A549 (cell line): ENCODE measurements at regions not wholly inside any gene's neighbourhood (a gene's known extent, or its start where the extent isn't known, plus 50 kb on each side); places are given as distances from the start of the nearest gene placed in this dataset.

Experiments
- ATAC-seq, 2 experiments: fragments of 200-7000 bp in 1 of 2; fragments of >200 bp in 1 of 2; cut with Nextera tagmentation in 1 of 2; cut with Tn5 transposase in 1 of 2; 3 replicates each; pipeline versions ENCODE4 v1.8.0 to v1.9.1; 2018 to 2020; ENCODE audit warnings: mild to moderate bottlenecking in 1 of 2, moderate library complexity in 1 of 2
- CTCF ChIA-PET: fragments of 300-600 bp; sonication (Branson Sonifier 250); formaldehyde crosslinking; extraction: SDS; loops from one replicate; lab custom pipeline; 2021; ENCODE audit warnings: antibody characterized with exemption, inconsistent platforms; lab: Yijun Ruan, JAX
- POLR2A ChIA-PET: fragments of 350-600 bp; formaldehyde crosslinking; extraction: SDS; loops from one replicate; lab custom pipeline; 2021; ENCODE audit warnings: antibody characterized with exemption, inconsistent platforms; lab: Yijun Ruan, JAX
- DNase-seq, 2 experiments: peaks; one replicate each; pipeline versions ENCODE4 v3.0.0 to v3.0.0-alpha.2; 2011 to 2016; ENCODE audit warnings: low read depth in 1 of 2, low spot score in 1 of 2
- FAIRE-seq: peaks from 2 replicates; lab custom pipeline; 2011; peaks lifted over from hg19 to GRCh38; lab: Jason Lieb, UNC
- H3K27ac ChIP-seq, 2 experiments: fragments of >200 bp; sonication (Bioruptor Twin); formaldehyde crosslinking; 3 replicates each; pipeline ENCODE4 v1.5.1; 2016 to 2017
- H3K4me1 ChIP-seq: fragments of >200 bp; sonication (Bioruptor Twin); formaldehyde crosslinking; 3 replicates; pipeline ENCODE4 v1.6.1; 2016
- H3K4me2 ChIP-seq: fragments of >200 bp; sonication (Bioruptor Twin); formaldehyde crosslinking; 3 replicates; pipeline ENCODE4 v1.6.1; 2016
- H3K4me3 ChIP-seq: fragments of >200 bp; sonication (Bioruptor Twin); formaldehyde crosslinking; 3 replicates; pipeline ENCODE4 v1.5.1; 2016
- H3K9me3 ChIP-seq: fragments of >200 bp; sonication (Bioruptor Twin); formaldehyde crosslinking; 3 replicates; pipeline ENCODE4 v1.6.1; 2016
- CBX8 ChIP-seq: fragments of 200-600 bp; sonication (generic); IDR thresholded peaks from 2 replicates; pipeline ENCODE4 v1.6.1; 2016
- CHD4 ChIP-seq: fragments of 200-600 bp; sonication (generic); IDR thresholded peaks from 2 replicates; pipeline ENCODE4 v1.6.1; 2016; ENCODE audit warnings: antibody characterized with exemption, mild to moderate bottlenecking, borderline replicate concordance
- EP300 ChIP-seq, 2 experiments: fragments of >200 bp; sonication (Bioruptor Twin); formaldehyde crosslinking; IDR thresholded peaks; 2 replicates in 1 of 2; 3 replicates in 1 of 2; pipeline ENCODE4 v1.6.1; 2016 to 2017
- FOSL2 ChIP-seq, 2 experiments: fragments of 450-650 bp in 1 of 2; fragments of >200 bp in 1 of 2; sonication (Bioruptor Twin) in 1 of 2; formaldehyde crosslinking; IDR thresholded peaks; 2 replicates each; pipeline versions ENCODE4 v1.5.0 to v1.6.1; 2016 to 2020; ENCODE audit warnings: mild to moderate bottlenecking in 1 of 2, moderate library complexity in 1 of 2
- FOXS1 ChIP-seq: fragments of 250-450 bp; sonication (Bioruptor Pico); IDR thresholded peaks from 2 replicates; pipeline ENCODE4 v1.5.0; 2020; ENCODE audit warnings: mild to moderate bottlenecking, moderate library complexity
- GATA3 ChIP-seq: IDR thresholded peaks from 2 replicates; pipeline ENCODE4 v1.6.1; 2012; ENCODE audit warnings: borderline replicate concordance
- HEYL ChIP-seq: fragments of 250-450 bp; sonication (Bioruptor Pico); IDR thresholded peaks from 2 replicates; pipeline ENCODE4 v1.8.0; 2021; ENCODE audit warnings: mild to moderate bottlenecking, moderate library complexity
- HOXB13 ChIP-seq: fragments of 250-450 bp; sonication (Bioruptor Pico); IDR thresholded peaks from 2 replicates; pipeline ENCODE4 v1.5.0; 2020; ENCODE audit warnings: low read depth, mild to moderate bottlenecking, moderate library complexity
- MAFK ChIP-seq: fragments of 450-650 bp; IDR thresholded peaks from 2 replicates; pipeline ENCODE4 v1.6.1; 2014; ENCODE audit not compliant: partially characterized antibody
- PHF8 ChIP-seq: fragments of 200-600 bp; sonication (generic); IDR thresholded peaks from 2 replicates; pipeline ENCODE4 v1.6.1; 2016; ENCODE audit warnings: low read depth, mild to moderate bottlenecking, antibody characterized with exemption, moderate library complexity, borderline replicate concordance
- RARB ChIP-seq: fragments of 250-450 bp; sonication (Bioruptor Pico); IDR thresholded peaks from 2 replicates; pipeline ENCODE4 v1.8.0; 2021; ENCODE audit warnings: mild to moderate bottlenecking, moderate library complexity
- RCOR1 ChIP-seq: fragments of 150-350 bp; IDR thresholded peaks from 2 replicates; pipeline ENCODE4 v1.6.1; 2014; ENCODE audit warnings: antibody characterized with exemption, low read length, low read depth
- TP53 ChIP-seq: fragments of 250-450 bp; sonication (Bioruptor Pico); IDR thresholded peaks from 2 replicates; pipeline ENCODE4 v1.5.0; 2021; ENCODE audit warnings: mild to moderate bottlenecking, moderate library complexity
- WGBS: methylation state at CpG from one replicate; pipeline ENCODE4 v1.1.6; 2017; ENCODE audit errors: missing lambda C conversion rate; 5-methylcytosine and 5-hydroxymethylcytosine counted together
- TF ChIP-seq, protein P1 (sequence below): IDR thresholded peaks from 2 replicates; pipeline ENCODE4 v1.6.1; 2012
- TF ChIP-seq, protein P2 (sequence below): fragments of 200-600 bp; sonication (generic); IDR thresholded peaks from 2 replicates; pipeline ENCODE4 v1.6.1; 2016; ENCODE audit warnings: antibody characterized with exemption, mild to moderate bottlenecking, moderate library complexity
- TF ChIP-seq, protein P3 (sequence below): IDR thresholded peaks from 2 replicates; pipeline ENCODE4 v1.6.1; 2012
- TF ChIP-seq, protein P4 (sequence below): fragments of 450-650 bp; IDR thresholded peaks from 2 replicates; pipeline ENCODE4 v1.6.1; 2014; ENCODE audit warnings: antibody characterized with exemption
- TF ChIP-seq, protein P5 (sequence below): fragments of 250-450 bp; sonication (Bioruptor Pico); IDR thresholded peaks from 2 replicates; pipeline ENCODE4 v1.5.0; 2021; ENCODE audit warnings: mild to moderate bottlenecking, moderate library complexity, borderline replicate concordance
- TF ChIP-seq, protein P6 (sequence below): fragments of >200 bp; sonication (Bioruptor Twin); formaldehyde crosslinking; IDR thresholded peaks from 2 replicates; pipeline ENCODE4 v1.6.1; 2016
- TF ChIP-seq, protein P7 (sequence below): fragments of >200 bp; sonication (Bioruptor Twin); formaldehyde crosslinking; IDR thresholded peaks from 3 replicates; pipeline ENCODE4 v1.6.1; 2016

DNA sequence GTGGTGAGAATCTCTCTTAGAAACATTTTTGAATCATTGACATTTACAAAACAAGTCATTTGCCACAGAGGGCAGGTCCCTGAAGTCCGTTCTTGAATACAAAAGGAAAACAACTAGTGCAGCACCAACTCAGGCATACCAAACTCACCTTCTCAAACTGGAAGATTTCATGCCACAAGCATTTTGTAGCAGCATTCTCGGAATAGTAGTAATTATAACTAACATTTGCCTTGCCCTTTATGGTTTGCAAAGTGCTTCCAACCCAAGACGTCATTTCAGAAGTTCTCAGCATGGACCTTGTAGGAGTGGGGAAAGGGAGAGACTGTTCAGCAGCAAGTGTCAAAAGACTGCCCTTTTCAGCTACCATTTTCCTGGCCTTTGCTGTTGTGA is 344.6 kb downstream of the RFC3 start:
- DNase-seq: no peak
- Histone ChIP-seq H3K9me3 (0 out of 3 replicates have a peak, but pooled peaks cover 3% of the 10 kb centered on the region), H3K4me3 (no peak overlapping the region), H3K4me2 (peak overlapping the region; percentile 69), H3K27ac (peak overlapping the region; percentile 78 to 95), H3K4me1 (peaks cover 36% of the 10 kb centered on the region)
- 9% methylated on average over 3 of the region's 3 CpGs for WGBS
- ChIA-PET CTCF (interaction anchor here (1.4 kb wide), 1 partner anchor 362 kb away, joined by 3 read pairs; no protein-coding TSS in a partner anchor), POLR2A (interaction anchor here (1.1 kb wide), 1 partner anchor 61 kb away, joined by 3 read pairs; no protein-coding TSS in a partner anchor)
- ATAC-seq: peak; percentile 41 to 63; a peak in 4 of 6 replicates
- no peak for FAIRE-seq
- TF ChIP-seq, protein P1, sequence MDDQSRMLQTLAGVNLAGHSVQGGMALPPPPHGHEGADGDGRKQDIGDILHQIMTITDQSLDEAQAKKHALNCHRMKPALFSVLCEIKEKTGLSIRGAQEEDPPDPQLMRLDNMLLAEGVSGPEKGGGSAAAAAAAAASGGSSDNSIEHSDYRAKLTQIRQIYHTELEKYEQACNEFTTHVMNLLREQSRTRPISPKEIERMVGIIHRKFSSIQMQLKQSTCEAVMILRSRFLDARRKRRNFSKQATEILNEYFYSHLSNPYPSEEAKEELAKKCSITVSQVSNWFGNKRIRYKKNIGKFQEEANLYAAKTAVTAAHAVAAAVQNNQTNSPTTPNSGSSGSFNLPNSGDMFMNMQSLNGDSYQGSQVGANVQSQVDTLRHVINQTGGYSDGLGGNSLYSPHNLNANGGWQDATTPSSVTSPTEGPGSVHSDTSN: no peak
- TF ChIP-seq RARB (CRISPR knock-in tag) (no peak), HEYL (CRISPR knock-in tag) (0 out of 2 replicates have a peak, but pooled peaks have one; percentile 3), PHF8 (no peak), RCOR1 (no peak), CHD4 (no peak)
- TF ChIP-seq, protein P2, sequence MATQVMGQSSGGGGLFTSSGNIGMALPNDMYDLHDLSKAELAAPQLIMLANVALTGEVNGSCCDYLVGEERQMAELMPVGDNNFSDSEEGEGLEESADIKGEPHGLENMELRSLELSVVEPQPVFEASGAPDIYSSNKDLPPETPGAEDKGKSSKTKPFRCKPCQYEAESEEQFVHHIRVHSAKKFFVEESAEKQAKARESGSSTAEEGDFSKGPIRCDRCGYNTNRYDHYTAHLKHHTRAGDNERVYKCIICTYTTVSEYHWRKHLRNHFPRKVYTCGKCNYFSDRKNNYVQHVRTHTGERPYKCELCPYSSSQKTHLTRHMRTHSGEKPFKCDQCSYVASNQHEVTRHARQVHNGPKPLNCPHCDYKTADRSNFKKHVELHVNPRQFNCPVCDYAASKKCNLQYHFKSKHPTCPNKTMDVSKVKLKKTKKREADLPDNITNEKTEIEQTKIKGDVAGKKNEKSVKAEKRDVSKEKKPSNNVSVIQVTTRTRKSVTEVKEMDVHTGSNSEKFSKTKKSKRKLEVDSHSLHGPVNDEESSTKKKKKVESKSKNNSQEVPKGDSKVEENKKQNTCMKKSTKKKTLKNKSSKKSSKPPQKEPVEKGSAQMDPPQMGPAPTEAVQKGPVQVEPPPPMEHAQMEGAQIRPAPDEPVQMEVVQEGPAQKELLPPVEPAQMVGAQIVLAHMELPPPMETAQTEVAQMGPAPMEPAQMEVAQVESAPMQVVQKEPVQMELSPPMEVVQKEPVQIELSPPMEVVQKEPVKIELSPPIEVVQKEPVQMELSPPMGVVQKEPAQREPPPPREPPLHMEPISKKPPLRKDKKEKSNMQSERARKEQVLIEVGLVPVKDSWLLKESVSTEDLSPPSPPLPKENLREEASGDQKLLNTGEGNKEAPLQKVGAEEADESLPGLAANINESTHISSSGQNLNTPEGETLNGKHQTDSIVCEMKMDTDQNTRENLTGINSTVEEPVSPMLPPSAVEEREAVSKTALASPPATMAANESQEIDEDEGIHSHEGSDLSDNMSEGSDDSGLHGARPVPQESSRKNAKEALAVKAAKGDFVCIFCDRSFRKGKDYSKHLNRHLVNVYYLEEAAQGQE: no peak
- TF ChIP-seq, protein P3, sequence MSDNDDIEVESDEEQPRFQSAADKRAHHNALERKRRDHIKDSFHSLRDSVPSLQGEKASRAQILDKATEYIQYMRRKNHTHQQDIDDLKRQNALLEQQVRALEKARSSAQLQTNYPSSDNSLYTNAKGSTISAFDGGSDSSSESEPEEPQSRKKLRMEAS: no peak; the same call in 1 of the 2 replicates
- TF ChIP-seq, protein P4, sequence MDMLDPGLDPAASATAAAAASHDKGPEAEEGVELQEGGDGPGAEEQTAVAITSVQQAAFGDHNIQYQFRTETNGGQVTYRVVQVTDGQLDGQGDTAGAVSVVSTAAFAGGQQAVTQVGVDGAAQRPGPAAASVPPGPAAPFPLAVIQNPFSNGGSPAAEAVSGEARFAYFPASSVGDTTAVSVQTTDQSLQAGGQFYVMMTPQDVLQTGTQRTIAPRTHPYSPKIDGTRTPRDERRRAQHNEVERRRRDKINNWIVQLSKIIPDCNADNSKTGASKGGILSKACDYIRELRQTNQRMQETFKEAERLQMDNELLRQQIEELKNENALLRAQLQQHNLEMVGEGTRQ: no peak

DNA sequence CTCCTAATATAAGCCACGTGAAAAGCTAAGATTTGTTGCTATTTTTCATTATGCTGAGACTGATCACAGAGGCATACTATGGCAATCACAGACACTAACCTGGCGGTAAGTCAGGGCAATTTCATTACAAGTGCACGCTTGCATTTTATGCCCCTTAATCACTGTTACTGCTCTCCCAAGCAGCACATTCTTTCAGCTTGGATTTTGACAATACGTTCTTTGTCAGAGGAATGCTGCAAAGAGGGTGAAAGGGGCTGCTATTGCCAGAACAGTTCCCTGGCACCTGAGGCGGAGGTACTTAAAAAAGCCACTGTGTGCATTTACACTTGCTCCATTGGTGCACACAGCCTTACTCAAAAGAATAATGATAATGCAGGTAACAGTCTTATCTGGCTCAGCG is 346.6 kb downstream of the RFC3 start:
- no peak for FAIRE-seq
- 93% methylated on average over 6 of the region's 6 CpGs for WGBS
- CTCF ChIA-PET: no interaction called here
- ATAC-seq: no peak
- Histone ChIP-seq H3K4me1 (peaks cover 30% of the 10 kb centered on the region), H3K27ac (peak overlapping the region in 1 of 2 experiments; percentile 11; a peak in 3 of 6 replicates), H3K4me2 (no peak overlapping the region), H3K9me3 (no peaks in the 10 kb centered on the region), H3K4me3 (no peak overlapping the region)
- DNase-seq: no peak
- no peak for TF ChIP-seq TP53 (CRISPR knock-in tag)
- TF ChIP-seq, protein P5, sequence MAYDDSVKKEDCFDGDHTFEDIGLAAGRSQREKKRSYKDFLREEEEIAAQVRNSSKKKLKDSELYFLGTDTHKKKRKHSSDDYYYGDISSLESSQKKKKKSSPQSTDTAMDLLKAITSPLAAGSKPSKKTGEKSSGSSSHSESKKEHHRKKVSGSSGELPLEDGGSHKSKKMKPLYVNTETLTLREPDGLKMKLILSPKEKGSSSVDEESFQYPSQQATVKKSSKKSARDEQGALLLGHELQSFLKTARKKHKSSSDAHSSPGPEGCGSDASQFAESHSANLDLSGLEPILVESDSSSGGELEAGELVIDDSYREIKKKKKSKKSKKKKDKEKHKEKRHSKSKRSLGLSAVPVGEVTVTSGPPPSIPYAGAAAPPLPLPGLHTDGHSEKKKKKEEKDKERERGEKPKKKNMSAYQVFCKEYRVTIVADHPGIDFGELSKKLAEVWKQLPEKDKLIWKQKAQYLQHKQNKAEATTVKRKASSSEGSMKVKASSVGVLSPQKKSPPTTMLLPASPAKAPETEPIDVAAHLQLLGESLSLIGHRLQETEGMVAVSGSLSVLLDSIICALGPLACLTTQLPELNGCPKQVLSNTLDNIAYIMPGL (CRISPR knock-in tag): no peak
- TF ChIP-seq, protein P4: no peak
- no peak for TF ChIP-seq HOXB13 (CRISPR knock-in tag)
- TF ChIP-seq CBX8: no peak
- no peak for TF ChIP-seq EP300 (IDR thresholded peaks at IDR 0.05)
- no peak for TF ChIP-seq FOXS1 (CRISPR knock-in tag)
- TF ChIP-seq MAFK: no peak
- TF ChIP-seq, protein P6, sequence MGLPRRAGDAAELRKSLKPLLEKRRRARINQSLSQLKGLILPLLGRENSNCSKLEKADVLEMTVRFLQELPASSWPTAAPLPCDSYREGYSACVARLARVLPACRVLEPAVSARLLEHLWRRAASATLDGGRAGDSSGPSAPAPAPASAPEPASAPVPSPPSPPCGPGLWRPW: no peak
- TF ChIP-seq, protein P7, sequence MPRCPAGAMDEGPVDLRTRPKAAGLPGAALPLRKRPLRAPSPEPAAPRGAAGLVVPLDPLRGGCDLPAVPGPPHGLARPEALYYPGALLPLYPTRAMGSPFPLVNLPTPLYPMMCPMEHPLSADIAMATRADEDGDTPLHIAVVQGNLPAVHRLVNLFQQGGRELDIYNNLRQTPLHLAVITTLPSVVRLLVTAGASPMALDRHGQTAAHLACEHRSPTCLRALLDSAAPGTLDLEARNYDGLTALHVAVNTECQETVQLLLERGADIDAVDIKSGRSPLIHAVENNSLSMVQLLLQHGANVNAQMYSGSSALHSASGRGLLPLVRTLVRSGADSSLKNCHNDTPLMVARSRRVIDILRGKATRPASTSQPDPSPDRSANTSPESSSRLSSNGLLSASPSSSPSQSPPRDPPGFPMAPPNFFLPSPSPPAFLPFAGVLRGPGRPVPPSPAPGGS: no peak
- TF ChIP-seq GATA3: no peak
- no peak for TF ChIP-seq FOSL2 (IDR thresholded peaks at IDR 0.05)
- TF ChIP-seq FOSL2 (CRISPR knock-in tag; IDR thresholded peaks at IDR 0.05): no peak
- TF ChIP-seq, protein P2: no peak
- POLR2A ChIA-PET: no interaction called here
